OCI-LY7 (cell line): ENCODE measurements at regions not wholly inside any gene's neighbourhood (a gene's known extent, or its start where the extent isn't known, plus 50 kb on each side); places are given as distances from the start of the nearest gene placed in this dataset.
"Not testable (repeated sequence)": the region's sequence is repeated elsewhere in the genome, so short reads cannot be mapped to it uniquely, and the experiment has no call there.

Source experiments
- BruUV-seq: library from RNA; stranded (reverse); fragments of 400-500 nt; replicated peaks from 2 replicates; lab custom pipeline; 2021; lab: Mats Ljungman, UMichigan
- CTCF ChIA-PET: fragments of 300-600 bp; sonication (Branson Sonifier 250); formaldehyde crosslinking; loops from one replicate; lab custom pipeline; 2022; ENCODE audit warnings: antibody characterized with exemption; ENCODE audit not compliant: unreplicated experiment; lab: Charles Lee
- POLR2A ChIA-PET: fragments of 300-600 bp; sonication (Branson Sonifier 250); formaldehyde crosslinking; loops from one replicate; lab custom pipeline; 2022; ENCODE audit warnings: antibody characterized with exemption; lab: Charles Lee
- DNase-seq: peaks from one replicate; pipeline ENCODE4 v3.0.0-alpha.2; 2015; ENCODE audit warnings: low spot score
- H2AFZ ChIP-seq: fragments of 200-600 bp; sonication (generic), shearing (Covaris generic); 2 replicates; pipeline ENCODE4 v1.6.1; 2014; ENCODE audit warnings: mild to moderate bottlenecking, antibody characterized with exemption, low read length, moderate library complexity
- H3K27ac ChIP-seq: fragments of 200-600 bp; sonication (generic); 2 replicates; pipeline ENCODE4 v1.5.1; 2014; ENCODE audit warnings: mixed run types, low read depth, mild to moderate bottlenecking, moderate library complexity, low read length, inconsistent platforms; ENCODE audit not compliant: poor library complexity, severe bottlenecking
- H3K36me3 ChIP-seq: fragments of 200-600 bp; sonication (generic); 2 replicates; pipeline ENCODE4 v1.6.1; 2014; ENCODE audit warnings: mild to moderate bottlenecking, antibody characterized with exemption, low read length, moderate library complexity, mixed read lengths; ENCODE audit not compliant: insufficient read depth
- H3K4me1 ChIP-seq: fragments of 200-600 bp; sonication (generic); 2 replicates; pipeline ENCODE4 v1.5.1; 2014; ENCODE audit warnings: mild to moderate bottlenecking, low read length; ENCODE audit not compliant: insufficient read depth, poor library complexity, severe bottlenecking
- H3K4me2 ChIP-seq: fragments of 200-600 bp; sonication (generic); 2 replicates; pipeline ENCODE4 v1.6.1; 2014; ENCODE audit warnings: mild to moderate bottlenecking, low read length
- H3K4me3 ChIP-seq: fragments of 200-600 bp; sonication (generic); 2 replicates; pipeline ENCODE4 v1.5.1; 2014; ENCODE audit warnings: mild to moderate bottlenecking, low read depth, low read length; ENCODE audit not compliant: poor library complexity, severe bottlenecking
- H3K79me2 ChIP-seq: fragments of 200-600 bp; sonication (generic); 2 replicates; pipeline ENCODE4 v1.6.1; 2016; ENCODE audit warnings: low read depth, mild to moderate bottlenecking, low read length, moderate library complexity, mixed read lengths; ENCODE audit not compliant: insufficient read depth
- H3K9me2 ChIP-seq: fragments of 200-600 bp; sonication (generic); 2 replicates; pipeline ENCODE4 v1.6.1; 2016; ENCODE audit warnings: mild to moderate bottlenecking, low read length, mixed read lengths; ENCODE audit not compliant: insufficient read depth
- H3K9me3 ChIP-seq: fragments of 200-600 bp; sonication (generic); 2 replicates; pipeline ENCODE4 v1.6.1; 2014; ENCODE audit warnings: mild to moderate bottlenecking, mixed run types, low read length, mixed read lengths
- H4K20me1 ChIP-seq: fragments of 200-600 bp; sonication (generic); 2 replicates; pipeline ENCODE4 v1.6.1; 2014; ENCODE audit warnings: mild to moderate bottlenecking, antibody characterized with exemption, low read length, moderate library complexity, mixed read lengths; ENCODE audit not compliant: insufficient read depth
- CTCF ChIP-seq: fragments of 200-600 bp; sonication (generic); conservative IDR thresholded peaks from 2 replicates; pipeline ENCODE4 v1.5.1; 2014; ENCODE audit warnings: mild to moderate bottlenecking, antibody characterized with exemption, low read length, moderate library complexity, mixed read lengths
- EZH2phosphoT487 ChIP-seq: fragments of 200-600 bp; sonication (generic); IDR thresholded peaks from 2 replicates; pipeline ENCODE4 v1.6.1; 2018; ENCODE audit warnings: low read depth, borderline replicate concordance, mild to moderate bottlenecking, mixed run types, antibody characterized with exemption, low read length, moderate library complexity, mixed read lengths
- intact Hi-C: fragments of 100-400 bp; cut with micrococcal nuclease; formaldehyde crosslinking; loops from one replicate; pipeline ENCODE4 v1.10.0; 2022; ENCODE audit not compliant: unreplicated experiment

GRCh38 chr4:23021040-23021439 is 328.3 kb downstream of the GBA3 start:
- no peak overlapping the region for H3K4me3 ChIP-seq
- no peaks in the 10 kb centered on the region for H3K79me2 ChIP-seq
- H3K36me3 ChIP-seq = no peaks in the 10 kb centered on the region
- no peak for DNase-seq
- H3K4me1 ChIP-seq = no peaks in the 10 kb centered on the region
- CTCF ChIA-PET = no interaction called here
- no TSS peak for BruUV-seq
- no peak overlapping the region for H2AFZ ChIP-seq
- POLR2A ChIA-PET = no interaction called here
- H3K9me2 ChIP-seq = no peaks in the 10 kb centered on the region
- H3K4me2 ChIP-seq = no peak overlapping the region
- no peaks in the 10 kb centered on the region for H3K9me3 ChIP-seq
- intact Hi-C loops = no loop called here
- no peak overlapping the region for H3K27ac ChIP-seq
- TF ChIP-seq EZH2phosphoT487 (no peak), CTCF (no peak)
- no peaks in the 10 kb centered on the region for H4K20me1 ChIP-seq

GRCh38 chr4:23020399-23020798 is 327.7 kb downstream of the GBA3 start:
- H3K9me3 ChIP-seq, H4K20me1 ChIP-seq, BruUV-seq, intact Hi-C loops, CTCF ChIA-PET, H3K27ac ChIP-seq, H2AFZ ChIP-seq, DNase-seq, H3K4me2 ChIP-seq, H3K4me3 ChIP-seq, H3K36me3 ChIP-seq, H3K79me2 ChIP-seq, H3K4me1 ChIP-seq, H3K9me2 ChIP-seq: not testable (repeated sequence)
- POLR2A ChIA-PET = interaction anchor here (0.6 kb wide), 1 partner anchor 51 kb away, joined by 3 read pairs; no protein-coding TSS in a partner anchor

- Histone ChIP-seq H3K36me3 (no peaks in the 10 kb centered on the region), H3K4me3 (no peak overlapping the region), H3K4me1 (no peaks in the 10 kb centered on the region), H3K4me2 (no peak overlapping the region), H3K9me3 (no peaks in the 10 kb centered on the region), H3K27ac (no peak overlapping the region), H3K9me2 (no peaks in the 10 kb centered on the region), H2AFZ (no peak overlapping the region), H4K20me1 (no peaks in the 10 kb centered on the region), H3K79me2 (no peaks in the 10 kb centered on the region)
- ChIA-PET POLR2A (interaction anchor here (1.3 to 1.8 kb wide), 2 partner anchors 11 to 39 kb away, joined by 4 read pairs; no protein-coding TSS in a partner anchor), CTCF (no interaction called here)
- DNase-seq = no peak
- TF ChIP-seq EZH2phosphoT487 (no peak), CTCF (no peak)
- BruUV-seq = no TSS peak
- intact Hi-C loops = no loop called here
Measured at GRCh38 chr4:23016981-23017380, 324.2 kb downstream of the GBA3 start.
